HCT116 (cell line): ENCODE measurements at regions not wholly inside any gene's neighbourhood (a gene's known extent, or its start where the extent isn't known, plus 50 kb on each side); places are given as distances from the start of the nearest gene placed in this dataset.

Source experiments
- ATAC-seq: fragments of 200-7000 bp; cut with Tn5 transposase; 2 replicates; pipeline ENCODE4 v1.9.1; 2020; ENCODE audit warnings: mild to moderate bottlenecking, moderate library complexity
- BruUV-seq: library from RNA; stranded (reverse); fragments of 400-500 nt; replicated peaks from 2 replicates; lab custom pipeline; 2021; lab: Mats Ljungman, UMichigan
- CTCF ChIA-PET: fragments of 300-600 bp; sonication (Branson Sonifier 250); formaldehyde crosslinking; loops from one replicate; lab custom pipeline; 2021; ENCODE audit warnings: antibody characterized with exemption; lab: Charles Lee
- POLR2A ChIA-PET: fragments of 300-600, 350-600 bp; sonication (Branson Sonifier 250); formaldehyde crosslinking; loops from one replicate; lab custom pipeline; 2021; ENCODE audit warnings: antibody characterized with exemption; lab: Charles Lee
- RAD21 ChIA-PET, 2 experiments: fragments of 300-600 bp; sonication (Branson Sonifier 250); formaldehyde crosslinking; loops; one replicate each; lab custom pipeline; 2023; ENCODE audit warnings: low total read pairs in 2 of 2; ENCODE audit not compliant: uncharacterized antibody in 2 of 2, unreplicated experiment in 2 of 2, low non-redundant PET in 1 of 2; lab: Charles Lee
- DNase-seq: peaks from one replicate; pipeline ENCODE4 v3.0.0-alpha.2; 2010; ENCODE audit warnings: low read depth, low spot score
- H2AFZ ChIP-seq: fragments of 200-600 bp; shearing (Covaris generic), sonication (generic); 2 replicates; pipeline ENCODE4 v1.6.1; 2017; ENCODE audit warnings: low read depth, mixed run types, mixed read lengths, antibody characterized with exemption, low read length; ENCODE audit not compliant: poor library complexity, severe bottlenecking
- H3K27ac ChIP-seq: 2 replicates; pipeline ENCODE4 v1.5.1; 2012; ENCODE audit warnings: low read depth, low read length
- H3K27me3 ChIP-seq: fragments of 200-600 bp; sonication (generic); 2 replicates; pipeline ENCODE4 v1.6.1; 2016; ENCODE audit warnings: mixed run types, low read length, mixed read lengths; ENCODE audit not compliant: insufficient read depth
- H3K36me3 ChIP-seq, 2 experiments: fragments of 200-500 bp in 1 of 2; fragments of 200-600 bp in 1 of 2; sonication (Bioruptor generic) in 1 of 2; sonication (generic) in 1 of 2; 2 replicates each; pipeline versions ENCODE4 v1.5.1 to v1.6.1; 2014 to 2016; ENCODE audit warnings: low read length in 2 of 2, inconsistent platforms in 1 of 2, mixed read lengths in 1 of 2, mixed run types in 1 of 2; ENCODE audit not compliant: insufficient read depth in 2 of 2, control insufficient read depth in 1 of 2
- H3K4me1 ChIP-seq, 2 experiments: fragments of 200-600 bp in 1 of 2; sonication (generic) in 1 of 2; 2 replicates each; pipeline versions ENCODE4 v1.5.1 to v1.6.1; 2012 to 2017; ENCODE audit warnings: low read length in 2 of 2, inconsistent platforms in 1 of 2, mild to moderate bottlenecking in 1 of 2, mixed read lengths in 1 of 2, mixed run types in 1 of 2, moderate library complexity in 1 of 2; ENCODE audit not compliant: insufficient read depth in 2 of 2, control insufficient read depth in 1 of 2
- H3K4me2 ChIP-seq: fragments of 200-600 bp; sonication (generic); 2 replicates; pipeline ENCODE4 v1.6.1; 2017; ENCODE audit warnings: mixed run types, low read length, mixed read lengths
- H3K4me3 ChIP-seq, 2 experiments: fragments of 200-600 bp in 1 of 2; sonication (generic) in 1 of 2; replicated peaks in 1 of 2; 2 replicates each; pipeline ENCODE4 v1.5.1; 2011 to 2016; ENCODE audit warnings: low read length in 2 of 2, control low read depth in 1 of 2, low read depth in 1 of 2, mild to moderate bottlenecking in 1 of 2, mixed read lengths in 1 of 2, mixed run types in 1 of 2
- H3K79me2 ChIP-seq: fragments of 200-600 bp; sonication (generic); 2 replicates; pipeline ENCODE4 v1.6.1; 2017; ENCODE audit warnings: mild to moderate bottlenecking, mixed run types, low read length, moderate library complexity, mixed read lengths; ENCODE audit not compliant: insufficient read depth
- H3K9ac ChIP-seq: fragments of 200-600 bp; sonication (generic); 2 replicates; pipeline ENCODE4 v1.6.1; 2016; ENCODE audit warnings: low read length, mixed read lengths
- H3K9me2 ChIP-seq: fragments of 200-600 bp; sonication (generic), shearing (Covaris generic); 2 replicates; pipeline ENCODE4 v1.6.1; 2017; ENCODE audit warnings: mixed run types, mild to moderate bottlenecking, moderate library complexity; ENCODE audit not compliant: insufficient read depth
- H3K9me3 ChIP-seq, 2 experiments: fragments of 200-500 bp in 1 of 2; fragments of 200-600 bp in 1 of 2; sonication (Bioruptor generic) in 1 of 2; sonication (generic) in 1 of 2; 2 replicates each; pipeline ENCODE4 v1.6.1; 2014 to 2017; ENCODE audit warnings: low read length in 2 of 2, mixed read lengths in 2 of 2, inconsistent platforms in 1 of 2, low read depth in 1 of 2, mild to moderate bottlenecking in 1 of 2, mixed run types in 1 of 2, moderate library complexity in 1 of 2; ENCODE audit not compliant: control insufficient read depth in 1 of 2, insufficient read depth in 1 of 2
- H4K20me1 ChIP-seq: fragments of 200-600 bp; sonication (generic), shearing (Covaris generic); 2 replicates; pipeline ENCODE4 v1.6.1; 2017; ENCODE audit warnings: mixed run types, mild to moderate bottlenecking, moderate library complexity; ENCODE audit not compliant: insufficient read depth
- CEBPB ChIP-seq: IDR thresholded peaks from 2 replicates; pipeline ENCODE4 v1.6.1; 2012; ENCODE audit warnings: low read depth
- EGR1 ChIP-seq: IDR thresholded peaks from 2 replicates; pipeline ENCODE4 v1.6.1; 2012; ENCODE audit warnings: low read depth
- ELF1 ChIP-seq: IDR thresholded peaks from 2 replicates; pipeline ENCODE4 v1.6.1; 2012; ENCODE audit warnings: low read depth, borderline replicate concordance
- FOSL1 ChIP-seq: IDR thresholded peaks from 2 replicates; pipeline ENCODE4 v1.6.1; 2012; ENCODE audit warnings: low read depth
- JUND ChIP-seq: IDR thresholded peaks from 2 replicates; pipeline ENCODE4 v1.6.1; 2012
- RAD21 ChIP-seq: IDR thresholded peaks from 2 replicates; pipeline ENCODE4 v1.6.1; 2012; ENCODE audit warnings: low read depth, mild to moderate bottlenecking
- REST ChIP-seq: IDR thresholded peaks from 2 replicates; pipeline ENCODE4 v1.6.1; 2012; ENCODE audit warnings: low read depth
- SIN3A ChIP-seq: IDR thresholded peaks from 2 replicates; pipeline ENCODE4 v1.6.1; 2012; ENCODE audit warnings: low read depth
- SP1 ChIP-seq: IDR thresholded peaks from 2 replicates; pipeline ENCODE4 v1.6.1; 2012; ENCODE audit warnings: low read depth
- TCF7L2 ChIP-seq: IDR thresholded peaks from 2 replicates; pipeline ENCODE4 v1.7.0; 2011; ENCODE audit warnings: borderline replicate concordance, inconsistent platforms; ENCODE audit not compliant: insufficient read depth, insufficient read length; ENCODE audit errors: extremely low read depth
- intact Hi-C: fragments of 100-400 bp; cut with micrococcal nuclease; formaldehyde crosslinking; loops from 2 replicates; pipeline ENCODE4 v1.10.0; 2022

GRCh38 chr17:72565758-72566157 lies 444.9 kb downstream of the SOX9 start (continued):
- TF ChIP-seq FOSL1, result no peak
- no peak for TF ChIP-seq RAD21
- TF ChIP-seq CEBPB, result no peak
- no peak for TF ChIP-seq EGR1

DNA sequence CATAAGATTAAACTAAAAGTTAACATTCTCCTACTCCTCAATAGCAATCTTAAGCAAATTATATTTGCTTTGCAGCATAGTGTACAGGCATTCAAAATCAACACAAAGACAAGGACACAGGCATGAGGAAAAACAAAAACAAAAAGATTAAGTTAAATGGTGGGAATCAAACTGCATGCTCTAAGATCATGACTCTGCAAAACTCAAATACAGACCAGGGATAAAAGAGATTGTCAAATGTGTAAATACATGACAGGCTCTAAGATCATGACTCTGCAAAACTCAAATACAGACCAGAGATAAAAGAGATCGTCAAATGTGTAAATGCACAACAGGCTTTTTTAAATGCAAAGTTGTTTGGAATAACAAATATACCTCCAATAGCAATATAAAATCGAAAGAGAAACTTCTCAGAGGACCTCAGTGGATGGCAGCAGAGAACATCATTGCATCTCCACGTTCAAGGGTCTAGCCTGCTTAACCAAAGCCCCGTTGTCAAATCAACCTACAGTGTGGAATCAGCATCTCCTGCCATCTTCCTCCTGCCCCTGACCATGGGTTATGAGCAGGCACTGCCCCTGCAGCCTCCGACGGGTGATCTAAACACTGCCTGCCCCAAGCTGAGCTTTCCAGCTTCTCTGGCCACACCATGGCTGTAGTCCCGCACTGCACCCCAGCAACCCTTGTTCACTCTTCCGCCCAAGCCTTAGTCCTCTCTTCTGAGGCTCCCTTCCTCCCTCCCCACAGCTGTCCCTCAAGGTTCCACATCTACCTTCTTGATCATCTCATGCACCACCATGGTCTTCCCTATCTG lies 446.1 kb downstream of the SOX9 start:
- DNase-seq (no peak), ATAC-seq (peak; percentile 30; the same call in 1 of the 2 replicates)
- POLR2A ChIA-PET, result interaction anchor here (1.2 kb wide), 1 partner anchor 22 kb away, joined by 4 read pairs; no protein-coding TSS in a partner anchor
- Histone ChIP-seq H3K79me2 (peaks cover 81% of the 10 kb centered on the region), H3K4me1 (peaks cover 0 to 26% of the 10 kb centered on the region in 2 experiments; a peak in 2 of 4 replicates), H3K4me3 (no peak overlapping the region), H3K27me3 (no peaks in the 10 kb centered on the region), H2AFZ (no peak overlapping the region), H3K9me2 (no peaks in the 10 kb centered on the region), H4K20me1 (no peaks in the 10 kb centered on the region), H3K9me3 (no peaks in the 10 kb centered on the region), H3K36me3 (no peaks in the 10 kb centered on the region), H3K27ac (no peak overlapping the region), H3K4me2 (no peak overlapping the region), H3K9ac (no peak overlapping the region)
- BruUV-seq, result no TSS peak
- intact Hi-C loops, result loop anchor here (10.0 kb wide), 1 partner anchor 418 kb away; no protein-coding TSS in a partner anchor
- TF ChIP-seq RAD21 (peak; percentile 36), SP1 (no peak)
- CTCF ChIA-PET, result interaction anchor here (1.6 to 2.6 kb wide), 2 partner anchors 10 to 14 kb away, joined by 3 to 14 read pairs; no protein-coding TSS in a partner anchor
- RAD21 ChIA-PET, result interaction anchor here in 1 of 2 experiments (0.9 kb wide), 1 partner anchor 10 kb away, joined by 3 read pairs; no protein-coding TSS in a partner anchor

DNA sequence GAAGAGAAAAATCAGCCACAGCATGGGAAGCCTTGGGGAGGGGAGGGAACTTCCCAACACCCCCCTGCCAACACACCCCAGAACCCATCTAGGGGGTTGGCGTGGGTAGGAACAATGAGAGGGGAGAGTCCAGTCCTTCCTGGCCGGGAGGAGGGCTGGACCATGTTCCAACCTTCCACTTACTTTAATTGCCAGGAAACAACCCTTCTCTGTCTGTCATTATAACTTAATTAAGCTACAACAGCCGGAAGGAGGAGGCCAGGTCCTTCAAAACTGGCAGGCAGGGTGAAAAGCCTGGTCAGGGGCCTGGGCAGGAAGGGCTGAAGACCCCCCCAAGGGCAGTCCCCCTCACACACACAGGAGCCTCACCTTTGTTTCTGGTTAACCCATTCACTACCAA lies 447.0 kb downstream of the SOX9 start:
- intact Hi-C loops, result loop anchor here (10.0 kb wide), 1 partner anchor 417 kb away; no protein-coding TSS in a partner anchor
- TF ChIP-seq RAD21 (no peak), TCF7L2 (no peak), REST (no peak), SIN3A (no peak), ELF1 (no peak), JUND (no peak)
- TF ChIP-seq, all 23 proteins: peak for 0
- no peak for ATAC-seq
- Histone ChIP-seq H2AFZ (no peak overlapping the region), H3K27ac (no peak overlapping the region), H3K27me3 (no peaks in the 10 kb centered on the region), H3K4me2 (no peak overlapping the region), H4K20me1 (no peaks in the 10 kb centered on the region), H3K9me3 (no peaks in the 10 kb centered on the region), H3K9ac (no peak overlapping the region), H3K4me1 (peaks cover 0 to 26% of the 10 kb centered on the region in 2 experiments; a peak in 2 of 4 replicates), H3K36me3 (no peaks in the 10 kb centered on the region), H3K4me3 (no peak overlapping the region), H3K79me2 (peaks cover 83% of the 10 kb centered on the region), H3K9me2 (no peaks in the 10 kb centered on the region)
- ChIA-PET POLR2A (interaction anchor here (1.2 kb wide), 1 partner anchor 21 kb away, joined by 4 read pairs; no protein-coding TSS in a partner anchor), CTCF (interaction anchor here (1.6 to 2.6 kb wide), 2 partner anchors 11 to 13 kb away, joined by 3 to 14 read pairs; no protein-coding TSS in a partner anchor), RAD21 (no interaction called here)
- BruUV-seq, result no TSS peak
- DNase-seq, result no peak
